Esophagus squamous epithelium (tissue), 4 donors: ENCODE measurements at regions not wholly inside any gene's neighbourhood (a gene's known extent, or its start where the extent isn't known, plus 50 kb on each side); places are given as distances from the start of the nearest gene placed in this dataset.

Experiments
- CTCF ChIP-seq, 6 experiments: fragments of 450-650 bp in 4 of 6; fragments of 200-600 bp in 2 of 6; sonication (generic) in 2 of 6; IDR thresholded peaks; one replicate each; pipeline ENCODE4 v1.5.1; 2016 to 2019; ENCODE audit warnings: antibody characterized with exemption in 6 of 6, mild to moderate bottlenecking in 4 of 6, moderate library complexity in 4 of 6
- POLR2A ChIP-seq, 4 donors: fragments of 450-650 bp; IDR thresholded peaks; one replicate each; pipeline ENCODE4 v1.6.1; 2017; ENCODE audit warnings: antibody characterized with exemption in 4 of 4, mild to moderate bottlenecking in 4 of 4, moderate library complexity in 3 of 4

DNA sequence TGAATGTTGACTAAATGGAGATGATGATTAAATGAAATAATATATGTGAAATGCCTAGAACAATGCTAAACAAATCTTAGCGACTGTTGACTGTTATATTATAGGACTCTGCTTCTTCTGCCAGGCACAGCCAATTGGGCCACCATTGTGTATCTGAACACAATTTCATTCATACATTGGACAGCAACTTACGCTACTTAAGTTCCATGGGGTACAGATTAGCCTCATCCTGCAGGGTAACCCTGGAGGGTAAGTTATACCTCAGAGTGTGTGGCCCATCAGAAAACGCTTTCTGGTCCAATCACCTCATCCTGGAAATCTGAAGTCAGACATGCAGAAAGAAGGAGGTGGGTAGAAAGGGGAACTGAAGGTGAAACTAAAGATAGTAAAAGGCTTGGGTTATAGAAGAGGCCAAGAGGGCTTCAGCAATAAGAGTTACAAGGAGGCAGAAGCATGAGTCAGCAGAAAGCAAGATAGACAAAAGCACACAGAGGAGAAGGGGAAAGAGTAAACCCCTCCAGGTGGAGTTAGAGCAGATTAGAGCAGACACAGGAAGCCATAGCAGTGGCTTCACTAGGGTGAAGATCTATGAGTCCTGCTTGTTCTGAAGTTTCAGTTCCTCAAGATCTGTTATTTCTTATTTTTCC lies 119.3 kb upstream of the SLC24A5 start:
- TF ChIP-seq POLR2A (IDR thresholded peaks at IDR 0.05) (no peak), CTCF (IDR thresholded peaks at IDR 0.05) (no peak)
